Ovary (tissue), 7 donors: ENCODE measurements at regions not wholly inside any gene's neighbourhood (a gene's known extent, or its start where the extent isn't known, plus 50 kb on each side); places are given as distances from the start of the nearest gene placed in this dataset.

Experiments used
- DNase-seq, 5 donors: peaks; one replicate each; pipeline ENCODE4 v3.0.0-alpha.2; 2019 to 2020
- H3K27ac ChIP-seq, 2 donors: fragments of 200-600 bp; one replicate each; pipeline versions ENCODE4 v1.5.1 to v1.8.0; 2019 to 2022
- H3K27me3 ChIP-seq: fragments of 200-600 bp; one replicate; pipeline ENCODE4 v1.8.0; 2022
- H3K36me3 ChIP-seq: fragments of 200-600 bp; sonication (generic); one replicate; pipeline ENCODE4 v1.5.1; 2019
- H3K4me1 ChIP-seq: one replicate; pipeline ENCODE4 v1.8.1; 2013; ENCODE audit warnings: mild to moderate bottlenecking, moderate library complexity; ENCODE audit not compliant: insufficient read depth
- H3K4me3 ChIP-seq: fragments of 200-600 bp; sonication (generic); one replicate; pipeline ENCODE4 v1.5.1; 2017
- H3K9me3 ChIP-seq, 2 donors: fragments of 200-600 bp in 1 of 2; sonication (generic) in 1 of 2; one replicate each; pipeline versions ENCODE4 v1.5.1 to v1.8.1; 2013 to 2019; ENCODE audit warnings: mild to moderate bottlenecking in 1 of 2, moderate library complexity in 1 of 2
- CTCF ChIP-seq, 3 donors: fragments of 450-650 bp in 2 of 3; fragments of 200-600 bp in 1 of 3; IDR thresholded peaks; one replicate each; pipeline versions ENCODE4 v1.5.1 to v1.8.0; 2016 to 2022; ENCODE audit warnings: antibody characterized with exemption in 3 of 3, mild to moderate bottlenecking in 1 of 3
- EP300 ChIP-seq: sonication (generic); formaldehyde crosslinking; IDR thresholded peaks from one replicate; pipeline ENCODE4 v1.6.1; 2017; ENCODE audit warnings: antibody characterized with exemption
- POLR2A ChIP-seq: fragments of 450-650 bp; IDR thresholded peaks from one replicate; pipeline ENCODE4 v1.6.1; 2017; ENCODE audit warnings: antibody characterized with exemption, mild to moderate bottlenecking, moderate library complexity
- WGBS, 3 donors: extraction: QIAGEN DNeasy Blood & Tissue Kit in 1 of 3; methylation state at CpG; one replicate each; pipeline versions ENCODE4 v1.1.5 to v1.1.7; 2013 to 2017; 5-methylcytosine and 5-hydroxymethylcytosine counted together
- intact Hi-C, 4 donors: fragments of 100-400 bp; cut with DNase I; formaldehyde crosslinking; loops; one replicate each; pipeline versions ENCODE4 v1.11.0 to v1.15.1; 2022 to 2023
- donor health status: DM: no; HTN: no; CAD: no; lungs with moderate emphysema.
- donor health status: DM: no; HTN: no; CAD: no.
- donor health status: Bipolar disorder and iron deficiency.
- donor health status: DM: no; HTN: no; CAD: no.
- donor health status: DM: yes; HTN: yes; CAD: no.

GRCh38 chr3:72288955-72289691 is 504.2 kb upstream of the PROK2 start:
- H3K27ac ChIP-seq: no peak overlapping the region
- peak in 1 of 5 donors; percentile 57 for DNase-seq

GRCh38 chr3:72287956-72288355 is 503.0 kb upstream of the PROK2 start:
- peaks cover 5% of the 10 kb centered on the region for H3K4me1 ChIP-seq
- 11 to 19% (median 18%) methylated on average over 1 of the region's 1 CpG for WGBS, 3 donors
- no peak overlapping the region for H3K27ac ChIP-seq
- H3K27me3 ChIP-seq: no peaks in the 10 kb centered on the region
- no peaks in the 10 kb centered on the region for H3K9me3 ChIP-seq
- no peaks in the 10 kb centered on the region for H3K36me3 ChIP-seq
- no peak overlapping the region for H3K4me3 ChIP-seq
- DNase-seq: no peak
- TF ChIP-seq POLR2A: no peak
- no peak for TF ChIP-seq EP300
- no peak for TF ChIP-seq CTCF (IDR thresholded peaks at IDR 0.05)
- intact Hi-C loops: no loop called here

More at GRCh38 chr3:72288955-72289691, 504.2 kb upstream of the PROK2 start:
- Histone ChIP-seq H3K4me1 (peaks cover 5% of the 10 kb centered on the region), H3K9me3 (no peaks in the 10 kb centered on the region), H3K4me3 (no peak overlapping the region), H3K27me3 (no peaks in the 10 kb centered on the region), H3K36me3 (no peaks in the 10 kb centered on the region)
- intact Hi-C loops: no loop called here
- TF ChIP-seq CTCF (IDR thresholded peaks at IDR 0.05) (no peak), POLR2A (no peak), EP300 (no peak)
- 30 to 50% (median 30%) methylated on average over 25 of the region's 25 CpGs for WGBS, 3 donors

GRCh38 chr3:72285502-72285901 is 500.6 kb upstream of the PROK2 start:
- Histone ChIP-seq H3K27ac (no peak overlapping the region), H3K36me3 (no peaks in the 10 kb centered on the region), H3K27me3 (no peaks in the 10 kb centered on the region), H3K9me3 (no peaks in the 10 kb centered on the region), H3K4me1 (peaks cover 5% of the 10 kb centered on the region), H3K4me3 (no peak overlapping the region)
- TF ChIP-seq EP300 (no peak), CTCF (IDR thresholded peaks at IDR 0.05) (no peak), POLR2A (no peak)
- intact Hi-C loops: no loop called here
- WGBS, 3 donors: 92 to 98% (median 98%) methylated on average over 3 of the region's 3 CpGs
- no peak for DNase-seq

GRCh38 chr3:72284471-72284870 is 499.5 kb upstream of the PROK2 start:
- H3K27me3 ChIP-seq: no peaks in the 10 kb centered on the region
- WGBS, 3 donors: 65 to 84% (median 78%) methylated on average over 5 of the region's 5 CpGs
- H3K36me3 ChIP-seq: no peaks in the 10 kb centered on the region
- TF ChIP-seq POLR2A (no peak), EP300 (no peak)
- intact Hi-C loops: no loop called here
- no peak overlapping the region for H3K4me3 ChIP-seq
- H3K27ac ChIP-seq: no peak overlapping the region
- H3K9me3 ChIP-seq: no peaks in the 10 kb centered on the region
- DNase-seq: no peak
- H3K4me1 ChIP-seq: peaks cover 9% of the 10 kb centered on the region

GRCh38 chr3:72282918-72283317 is 498.0 kb upstream of the PROK2 start:
- Histone ChIP-seq H3K36me3 (no peaks in the 10 kb centered on the region), H3K9me3 (no peaks in the 10 kb centered on the region), H3K4me1 (peaks cover 4% of the 10 kb centered on the region), H3K4me3 (no peak overlapping the region), H3K27me3 (no peaks in the 10 kb centered on the region), H3K27ac (no peak overlapping the region)
- TF ChIP-seq CTCF (IDR thresholded peaks at IDR 0.05): no peak
- TF ChIP-seq EP300: no peak
- TF ChIP-seq POLR2A: no peak
- WGBS, 3 donors: 87 to 90% (median 88%) methylated on average over 3 of the region's 3 CpGs
- intact Hi-C loops: no loop called here
- no peak for DNase-seq
